Activated CD4-positive, CD25-positive, alpha-beta regulatory T cell (primary cell): ENCODE measurements at regions not wholly inside any gene's neighbourhood (a gene's known extent, or its start where the extent isn't known, plus 50 kb on each side); places are given as distances from the start of the nearest gene placed in this dataset.

Experiments
- DNase-seq, 4 experiments: peaks; one replicate each; lab custom pipeline; 2025; lab: John Stamatoyannopoulos, UW

- DNase-seq = no peak
These were observed 528.5 kb downstream of the BCL11B start for GRCh38 chr14:98743536-98743935.

GRCh38 chr14:98748966-98749365 is 523.0 kb downstream of the BCL11B start:
- no peak for DNase-seq

GRCh38 chr14:98751110-98751509 is 520.9 kb downstream of the BCL11B start:
- DNase-seq = no peak

DNA sequence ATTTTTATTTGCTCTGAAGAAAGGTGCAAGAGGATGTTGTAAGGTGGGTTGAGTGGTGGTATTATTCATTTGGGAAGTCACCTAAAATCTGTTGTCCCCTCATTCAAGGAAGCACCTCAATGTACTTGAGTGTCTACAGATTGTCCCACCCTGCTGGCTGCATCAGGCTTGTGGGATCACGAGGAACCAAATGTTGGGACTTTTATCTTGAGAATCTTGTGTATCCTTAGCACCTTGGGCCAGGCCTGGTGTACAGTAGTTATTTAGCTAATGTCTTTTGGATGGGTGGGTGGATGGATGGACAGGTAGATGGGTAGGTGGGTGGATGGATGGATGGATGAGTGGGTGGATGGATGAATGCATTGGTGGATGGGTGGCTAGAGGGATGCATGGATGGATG is 519.3 kb downstream of the BCL11B start:
- DNase-seq = no peak

DNA sequence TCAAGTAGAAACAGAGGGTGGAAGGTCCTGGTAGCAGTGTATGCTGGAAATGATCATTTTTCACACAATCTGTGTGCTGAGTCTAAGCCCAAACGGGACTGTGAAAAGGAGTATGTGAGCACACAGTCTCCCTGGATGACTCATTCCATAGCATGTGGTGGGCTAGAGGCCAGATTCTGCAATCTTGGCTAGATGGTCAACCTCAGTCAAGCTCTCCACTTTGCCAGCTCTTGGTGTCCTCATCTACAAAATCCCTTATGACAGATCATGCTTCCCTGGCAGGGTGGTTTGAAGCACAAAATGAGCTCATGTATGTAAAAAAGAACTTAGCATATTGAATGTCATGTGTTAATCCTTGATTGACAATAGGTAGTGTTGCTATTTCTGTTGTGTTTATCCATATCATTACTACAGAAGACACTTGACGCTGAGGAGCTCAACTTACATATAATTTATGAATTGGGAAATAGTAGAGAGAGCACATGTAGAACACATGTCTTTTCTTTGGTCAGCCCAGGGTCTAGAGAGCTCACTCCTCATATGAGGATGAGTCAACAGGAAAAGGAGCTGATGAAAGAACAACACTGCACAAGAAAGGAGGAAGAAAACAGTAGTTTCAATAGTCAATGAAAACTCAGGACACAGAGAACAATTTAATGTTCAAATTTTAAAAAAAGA is 517.5 kb downstream of the BCL11B start:
- DNase-seq = no peak

DNA sequence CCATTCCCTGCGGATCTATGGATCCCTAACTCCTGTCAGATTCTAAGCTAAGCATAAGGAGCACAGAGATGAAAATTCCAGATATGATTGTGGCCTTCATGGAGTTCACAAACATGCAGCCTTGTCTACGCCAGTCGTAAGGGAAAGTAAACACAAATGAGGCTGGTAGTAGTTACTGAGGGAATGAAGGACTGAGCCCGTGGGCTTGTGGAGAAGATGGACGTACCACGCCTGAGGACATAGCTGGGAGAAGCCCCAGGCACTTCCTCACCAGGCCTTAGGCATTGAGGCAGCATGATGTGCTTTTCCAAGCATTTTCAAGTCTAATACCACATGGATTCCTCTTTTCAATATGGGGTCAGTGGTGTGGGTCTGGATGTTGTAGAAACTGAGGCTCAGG is 515.2 kb downstream of the BCL11B start:
- no peak for DNase-seq

GRCh38 chr14:98758440-98758839 is 513.6 kb downstream of the BCL11B start:
- DNase-seq = no peak

- DNase-seq = no peak
These were observed 510.0 kb downstream of the BCL11B start for GRCh38 chr14:98761993-98762392.

DNA sequence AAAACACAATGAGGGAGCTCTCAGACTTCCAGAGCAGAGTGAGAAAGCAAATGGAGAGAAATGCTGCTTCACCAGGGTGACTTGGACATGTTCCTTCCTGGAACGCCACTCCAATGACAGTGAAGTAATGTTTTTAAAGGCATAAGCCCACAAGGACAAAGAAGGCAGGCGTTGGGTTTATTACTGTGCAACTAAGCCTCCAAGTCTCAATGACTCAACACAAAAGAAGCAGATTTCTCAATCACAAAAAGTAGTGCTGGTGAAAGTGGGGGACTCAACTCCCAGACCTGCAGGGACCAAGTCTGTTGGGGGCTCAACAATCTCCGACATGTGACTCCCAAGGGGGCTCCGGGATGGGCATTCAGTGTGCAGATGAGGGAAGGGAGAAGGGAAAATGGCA is 505.2 kb downstream of the BCL11B start:
- DNase-seq = no peak

DNA sequence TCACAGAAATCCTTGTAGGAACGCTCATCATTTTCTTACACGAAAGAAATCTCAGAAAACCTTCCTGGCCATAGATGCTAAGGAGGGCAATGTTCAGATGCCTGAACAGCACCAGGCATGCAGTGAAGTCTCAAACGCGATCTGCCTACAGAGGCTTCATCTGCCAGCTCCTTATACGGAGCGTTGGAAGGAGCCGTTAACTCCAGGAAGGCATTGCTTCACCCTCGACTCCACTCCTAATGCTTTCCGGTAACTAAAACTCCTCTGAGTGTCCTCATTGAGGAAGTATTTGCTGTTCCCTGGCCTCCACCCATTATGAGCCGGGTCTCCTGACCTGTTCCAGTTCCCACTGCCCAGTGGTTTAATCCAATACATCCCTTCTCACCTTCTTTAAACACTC is 502.7 kb downstream of the BCL11B start:
- DNase-seq = no peak

GRCh38 chr14:98770151-98770550 is 501.8 kb downstream of the BCL11B start:
- DNase-seq = no peak

DNA sequence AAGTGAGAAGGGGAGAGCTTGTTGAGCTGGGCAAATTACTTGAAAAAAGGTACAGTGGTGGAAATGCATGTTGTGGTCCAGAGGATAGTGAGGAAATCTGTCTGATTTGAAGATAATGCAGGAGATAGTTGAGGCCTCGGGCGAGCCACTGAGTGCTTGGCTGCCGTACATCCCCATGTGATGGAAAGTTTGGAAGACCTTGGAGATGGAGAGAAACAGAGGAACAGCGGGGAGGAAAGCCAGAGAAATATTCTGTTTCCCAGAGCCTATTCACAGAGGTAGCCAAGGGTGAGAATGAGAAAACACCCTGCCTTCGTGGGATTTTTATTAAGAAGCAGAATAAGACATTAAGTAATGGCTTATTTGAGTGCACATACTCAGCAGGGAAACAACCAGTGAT is 498.2 kb downstream of the BCL11B start:
- no peak for DNase-seq

DNA sequence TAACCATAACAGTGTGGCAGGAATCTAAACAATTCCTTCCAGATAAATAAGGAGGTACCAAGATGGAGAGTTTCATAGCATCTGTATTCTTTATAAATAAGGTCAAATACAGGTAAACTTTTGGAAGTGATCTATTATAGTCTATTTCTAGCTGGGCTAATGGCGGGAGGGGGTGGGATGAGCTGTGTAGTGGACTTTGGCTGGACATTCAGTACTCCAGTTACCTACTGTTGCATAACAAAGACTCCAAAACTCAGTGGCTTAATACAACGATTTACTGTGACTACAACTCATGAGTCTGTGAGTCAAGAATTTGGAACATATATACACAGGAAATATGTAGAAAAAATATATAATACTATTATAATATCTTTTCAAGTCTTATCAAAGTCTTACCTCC is 496.1 kb downstream of the BCL11B start:
- no peak for DNase-seq

GRCh38 chr14:98782062-98782461 is 489.9 kb downstream of the BCL11B start:
- DNase-seq = no peak

DNA sequence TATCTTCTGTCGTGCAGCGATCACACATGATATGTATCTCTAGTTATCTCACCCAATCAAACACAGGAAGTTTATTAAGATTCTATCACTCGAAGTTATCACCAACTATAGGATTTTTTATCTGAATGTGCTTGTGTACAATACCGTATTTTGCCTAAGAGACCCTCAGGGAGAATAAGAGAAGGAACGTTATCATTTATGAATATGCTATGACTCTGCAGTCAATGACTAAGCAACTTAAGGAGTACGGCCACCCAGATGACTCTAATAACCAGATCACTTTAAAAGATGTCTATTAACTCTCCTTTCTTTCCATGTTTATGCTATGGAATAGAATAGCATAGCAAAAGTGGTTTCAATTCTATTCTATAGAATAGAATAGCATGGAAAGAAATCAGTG is 486.4 kb downstream of the BCL11B start:
- DNase-seq = no peak

- no peak for DNase-seq
These were observed 485.5 kb downstream of the BCL11B start for GRCh38 chr14:98786456-98786855.

GRCh38 chr14:98791661-98792060 is 480.3 kb downstream of the BCL11B start:
- no peak for DNase-seq

DNA sequence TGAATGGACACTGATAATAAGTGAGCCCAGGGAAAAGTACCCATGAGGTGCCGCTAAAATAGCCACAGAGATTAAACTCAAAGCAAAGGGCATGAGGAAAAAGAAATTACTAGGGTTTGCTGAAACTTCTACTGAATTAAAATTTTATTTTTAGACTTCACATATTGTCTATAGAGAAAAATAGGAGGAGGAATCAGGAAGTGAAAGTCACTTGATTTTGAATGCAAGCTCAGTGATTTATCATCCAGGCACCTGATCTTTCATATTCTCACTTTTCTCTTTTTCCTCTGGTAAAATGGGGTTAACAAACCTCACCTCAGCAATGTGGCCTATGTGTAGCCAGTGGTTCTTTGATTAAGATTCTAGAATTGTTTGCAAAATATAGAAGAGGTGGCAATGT is 479.8 kb downstream of the BCL11B start:
- no peak for DNase-seq

GRCh38 chr14:98798099-98798498 is 473.9 kb downstream of the BCL11B start:
- no peak for DNase-seq

- no peak for DNase-seq
These were observed 472.1 kb downstream of the BCL11B start for GRCh38 chr14:98799891-98800290.

GRCh38 chr14:98802044-98802443 is 470.0 kb downstream of the BCL11B start:
- no peak for DNase-seq

DNA sequence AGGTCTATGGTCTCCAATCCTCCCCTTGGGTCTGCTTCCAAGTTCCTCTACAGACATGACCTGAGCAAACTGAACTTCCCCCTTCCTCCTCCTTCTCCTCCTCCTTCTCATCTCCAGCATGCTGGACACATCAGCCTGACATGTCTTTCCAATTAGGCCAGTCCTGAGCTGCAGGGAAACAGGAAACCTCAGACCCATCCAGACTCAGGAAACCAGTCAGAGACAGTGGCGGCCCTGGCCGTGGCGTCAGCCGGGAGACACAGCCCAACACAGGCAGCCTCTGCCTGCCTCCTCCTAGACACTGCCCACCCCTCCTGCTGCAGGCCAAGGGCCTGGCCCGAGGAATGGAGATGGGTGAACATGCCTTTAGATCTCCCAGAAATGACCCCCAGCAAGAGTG is 468.8 kb downstream of the BCL11B start:
- no peak for DNase-seq

GRCh38 chr14:98808494-98809407 is 463.2 kb downstream of the BCL11B start:
- DNase-seq = no peak

GRCh38 chr14:98816195-98816594 is 455.8 kb downstream of the BCL11B start:
- no peak for DNase-seq
